ENCODE measurements at regions not wholly inside any gene's neighbourhood (a gene's known extent, or its start where the extent isn't known, plus 50 kb on each side); places are given as distances from the start of the nearest gene placed in this dataset.

DNA sequence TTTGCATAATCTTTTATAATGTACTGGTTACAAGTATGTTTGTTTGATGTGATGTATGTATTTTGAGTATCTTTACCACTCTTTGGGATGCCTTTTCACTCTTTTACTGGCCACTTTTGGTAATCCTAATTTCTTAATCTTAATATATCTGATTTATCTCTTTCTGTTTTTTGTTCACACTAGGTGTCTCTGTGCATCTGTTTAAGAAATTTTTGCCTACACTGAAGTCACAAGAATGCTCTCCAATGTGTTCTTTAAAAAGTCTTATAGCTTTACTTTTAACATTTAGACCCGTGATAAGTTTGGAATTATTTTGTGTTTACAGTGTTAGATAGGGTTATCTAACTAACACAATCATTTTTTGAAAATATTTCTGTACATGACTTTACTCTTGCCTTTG, 659.1 kb downstream of the SI start:
- TF ChIP-seq ZFP3 (CRISPR knock-in tag; IDR thresholded peaks at IDR 0.05) (no peak), PPARA (CRISPR knock-in tag; IDR thresholded peaks at IDR 0.05; ENCODE audit: borderline replicate concordance) (no peak), ZNF70 (CRISPR knock-in tag; IDR thresholded peaks at IDR 0.05) (no peak), ESRRG (CRISPR knock-in tag; IDR thresholded peaks at IDR 0.05) (no peak), TOX (CRISPR knock-in tag; IDR thresholded peaks at IDR 0.05; ENCODE audit: borderline replicate concordance) (no peak), ARNTL (CRISPR knock-in tag; IDR thresholded peaks at IDR 0.05; ENCODE audit: borderline replicate concordance, low read depth) (no peak), PATZ1 (CRISPR knock-in tag; IDR thresholded peaks at IDR 0.05; ENCODE audit: borderline replicate concordance) (no peak), ZC3H10 (CRISPR knock-in tag; IDR thresholded peaks at IDR 0.05) (no peak), ZFP30 (CRISPR knock-in tag; IDR thresholded peaks at IDR 0.05) (no peak), SNAI2 (CRISPR knock-in tag; IDR thresholded peaks at IDR 0.05) (no peak), CSDC2 (CRISPR knock-in tag; IDR thresholded peaks at IDR 0.05) (no peak)
- TF ChIP-seq, protein P1, sequence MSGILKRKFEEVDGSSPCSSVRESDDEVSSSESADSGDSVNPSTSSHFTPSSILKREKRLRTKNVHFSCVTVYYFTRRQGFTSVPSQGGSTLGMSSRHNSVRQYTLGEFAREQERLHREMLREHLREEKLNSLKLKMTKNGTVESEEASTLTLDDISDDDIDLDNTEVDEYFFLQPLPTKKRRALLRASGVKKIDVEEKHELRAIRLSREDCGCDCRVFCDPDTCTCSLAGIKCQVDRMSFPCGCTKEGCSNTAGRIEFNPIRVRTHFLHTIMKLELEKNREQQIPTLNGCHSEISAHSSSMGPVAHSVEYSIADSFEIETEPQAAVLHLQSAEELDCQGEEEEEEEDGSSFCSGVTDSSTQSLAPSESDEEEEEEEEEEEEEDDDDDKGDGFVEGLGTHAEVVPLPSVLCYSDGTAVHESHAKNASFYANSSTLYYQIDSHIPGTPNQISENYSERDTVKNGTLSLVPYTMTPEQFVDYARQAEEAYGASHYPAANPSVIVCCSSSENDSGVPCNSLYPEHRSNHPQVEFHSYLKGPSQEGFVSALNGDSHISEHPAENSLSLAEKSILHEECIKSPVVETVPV (CRISPR knock-in tag; IDR thresholded peaks at IDR 0.05), result no peak
- TF ChIP-seq, protein P2, sequence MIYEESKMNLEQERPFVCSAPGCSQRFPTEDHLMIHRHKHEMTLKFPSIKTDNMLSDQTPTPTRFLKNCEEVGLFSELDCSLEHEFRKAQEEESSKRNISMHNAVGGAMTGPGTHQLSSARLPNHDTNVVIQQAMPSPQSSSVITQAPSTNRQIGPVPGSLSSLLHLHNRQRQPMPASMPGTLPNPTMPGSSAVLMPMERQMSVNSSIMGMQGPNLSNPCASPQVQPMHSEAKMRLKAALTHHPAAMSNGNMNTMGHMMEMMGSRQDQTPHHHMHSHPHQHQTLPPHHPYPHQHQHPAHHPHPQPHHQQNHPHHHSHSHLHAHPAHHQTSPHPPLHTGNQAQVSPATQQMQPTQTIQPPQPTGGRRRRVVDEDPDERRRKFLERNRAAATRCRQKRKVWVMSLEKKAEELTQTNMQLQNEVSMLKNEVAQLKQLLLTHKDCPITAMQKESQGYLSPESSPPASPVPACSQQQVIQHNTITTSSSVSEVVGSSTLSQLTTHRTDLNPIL (CRISPR knock-in tag; IDR thresholded peaks at IDR 0.05; ENCODE audit: low read depth), result no peak
- TF ChIP-seq, protein P3, sequence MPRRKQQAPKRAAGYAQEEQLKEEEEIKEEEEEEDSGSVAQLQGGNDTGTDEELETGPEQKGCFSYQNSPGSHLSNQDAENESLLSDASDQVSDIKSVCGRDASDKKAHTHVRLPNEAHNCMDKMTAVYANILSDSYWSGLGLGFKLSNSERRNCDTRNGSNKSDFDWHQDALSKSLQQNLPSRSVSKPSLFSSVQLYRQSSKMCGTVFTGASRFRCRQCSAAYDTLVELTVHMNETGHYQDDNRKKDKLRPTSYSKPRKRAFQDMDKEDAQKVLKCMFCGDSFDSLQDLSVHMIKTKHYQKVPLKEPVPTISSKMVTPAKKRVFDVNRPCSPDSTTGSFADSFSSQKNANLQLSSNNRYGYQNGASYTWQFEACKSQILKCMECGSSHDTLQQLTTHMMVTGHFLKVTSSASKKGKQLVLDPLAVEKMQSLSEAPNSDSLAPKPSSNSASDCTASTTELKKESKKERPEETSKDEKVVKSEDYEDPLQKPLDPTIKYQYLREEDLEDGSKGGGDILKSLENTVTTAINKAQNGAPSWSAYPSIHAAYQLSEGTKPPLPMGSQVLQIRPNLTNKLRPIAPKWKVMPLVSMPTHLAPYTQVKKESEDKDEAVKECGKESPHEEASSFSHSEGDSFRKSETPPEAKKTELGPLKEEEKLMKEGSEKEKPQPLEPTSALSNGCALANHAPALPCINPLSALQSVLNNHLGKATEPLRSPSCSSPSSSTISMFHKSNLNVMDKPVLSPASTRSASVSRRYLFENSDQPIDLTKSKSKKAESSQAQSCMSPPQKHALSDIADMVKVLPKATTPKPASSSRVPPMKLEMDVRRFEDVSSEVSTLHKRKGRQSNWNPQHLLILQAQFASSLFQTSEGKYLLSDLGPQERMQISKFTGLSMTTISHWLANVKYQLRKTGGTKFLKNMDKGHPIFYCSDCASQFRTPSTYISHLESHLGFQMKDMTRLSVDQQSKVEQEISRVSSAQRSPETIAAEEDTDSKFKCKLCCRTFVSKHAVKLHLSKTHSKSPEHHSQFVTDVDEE (CRISPR knock-in tag; IDR thresholded peaks at IDR 0.05), result no peak
